Stimulated activated CD8-positive, alpha-beta memory T cell treated with anti-CD3 and anti-CD28 coated beads, Interleukin-7, amount 100 ng/mL, for 48 hours (primary cell): ENCODE measurements at regions not wholly inside any gene's neighbourhood (a gene's known extent, or its start where the extent isn't known, plus 50 kb on each side); places are given as distances from the start of the nearest gene placed in this dataset.
"Not testable (repeated sequence)": the region's sequence is repeated elsewhere in the genome, so short reads cannot be mapped to it uniquely, and the experiment has no call there.

Experiments
- DNase-seq, 2 donors: peaks; one replicate each; pipeline ENCODE4 v3.0.0-alpha.2; 2020; ENCODE audit warnings: low read depth in 1 of 2; ENCODE audit errors: extremely low read depth in 1 of 2

- DNase-seq, result no peak
These were observed 769.9 kb upstream of the SLITRK6 start for GRCh38 chr13:86569119-86569518.

- no peak for DNase-seq
These were observed 770.8 kb upstream of the SLITRK6 start for GRCh38 chr13:86569974-86570373.

DNA sequence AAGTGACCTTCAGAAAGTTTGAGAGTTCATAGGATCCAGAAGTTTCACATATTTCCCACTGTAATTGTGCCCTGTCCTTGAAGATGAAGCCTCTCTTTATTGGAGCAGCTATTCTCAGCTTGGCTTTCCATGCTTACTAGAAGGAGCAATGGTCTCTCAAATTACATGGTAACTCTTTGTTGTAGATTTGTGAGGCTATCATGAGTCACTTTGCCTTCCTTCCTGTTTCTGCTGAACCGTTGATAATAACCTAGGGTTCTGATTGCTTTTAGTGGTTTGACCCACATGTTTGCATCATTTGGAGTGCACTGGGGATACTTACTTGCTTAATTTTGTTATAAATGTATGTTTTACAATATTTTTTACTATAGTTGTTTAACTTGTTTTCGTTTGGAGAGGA, 772.9 kb upstream of the SLITRK6 start:
- DNase-seq, result no peak

- no peak for DNase-seq
These were observed 780.4 kb upstream of the SLITRK6 start for GRCh38 chr13:86579662-86580061.

- DNase-seq, result no peak
These were observed 782.5 kb upstream of the SLITRK6 start for GRCh38 chr13:86581706-86582105.

GRCh38 chr13:86584301-86584700, 785.1 kb upstream of the SLITRK6 start:
- no peak for DNase-seq

GRCh38 chr13:86585835-86586234, 786.6 kb upstream of the SLITRK6 start:
- no peak for DNase-seq

DNA sequence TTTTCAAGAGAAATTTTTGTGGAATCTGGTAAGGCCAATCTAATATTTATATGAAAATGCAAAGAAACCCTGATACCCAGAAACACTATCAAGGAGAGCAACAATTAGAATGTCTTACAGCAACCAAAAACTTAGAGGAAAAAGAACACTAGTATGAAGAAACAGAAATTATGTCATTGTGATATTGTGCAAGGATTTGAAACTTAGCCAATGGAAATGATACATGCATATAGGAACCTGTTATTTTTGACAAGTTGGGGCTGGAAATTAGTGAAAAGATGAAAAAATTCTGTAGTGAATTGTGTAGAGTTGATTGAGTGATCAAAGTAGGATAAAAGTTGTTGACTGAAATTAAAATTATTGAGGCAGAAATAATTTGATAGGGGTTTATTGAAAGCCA, 792.6 kb upstream of the SLITRK6 start:
- DNase-seq, result no peak

DNA sequence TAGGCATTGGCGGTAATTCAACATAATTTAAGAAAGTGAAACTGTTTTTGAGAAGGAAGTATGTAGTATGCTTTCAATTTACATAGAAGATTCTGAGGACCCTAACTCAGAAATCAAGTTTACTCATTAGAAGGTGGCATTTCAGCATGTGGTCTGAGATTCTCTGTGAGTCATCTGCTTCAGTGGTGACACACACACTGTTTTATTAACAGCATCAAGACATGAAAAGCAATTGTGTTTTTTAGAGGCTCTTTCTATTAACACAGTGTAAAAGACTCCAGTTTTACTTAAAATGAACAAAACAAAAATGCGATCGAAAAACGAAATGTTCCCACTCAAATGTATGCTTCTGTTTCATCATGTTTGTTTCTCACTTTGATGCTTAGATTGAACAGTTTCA, 802.1 kb upstream of the SLITRK6 start:
- DNase-seq, result no peak

DNA sequence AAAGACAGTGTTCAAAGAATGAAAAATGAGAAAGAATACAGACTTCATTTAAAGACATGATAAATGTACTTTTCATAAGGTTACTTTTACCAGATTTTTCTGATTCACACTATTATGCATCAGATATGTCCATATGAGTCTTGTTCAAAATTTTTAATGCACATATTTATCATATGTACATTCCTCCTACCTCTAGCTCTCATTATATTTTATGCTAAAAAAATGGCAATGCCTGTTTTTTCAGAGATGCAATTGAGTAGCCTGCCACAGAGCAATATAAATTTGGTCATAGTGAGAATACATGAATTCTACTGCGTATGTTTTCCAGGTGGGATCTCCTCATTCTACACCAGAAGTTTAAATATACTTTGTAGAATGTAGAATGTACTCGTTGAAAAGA, 807.0 kb upstream of the SLITRK6 start:
- no peak for DNase-seq

DNA sequence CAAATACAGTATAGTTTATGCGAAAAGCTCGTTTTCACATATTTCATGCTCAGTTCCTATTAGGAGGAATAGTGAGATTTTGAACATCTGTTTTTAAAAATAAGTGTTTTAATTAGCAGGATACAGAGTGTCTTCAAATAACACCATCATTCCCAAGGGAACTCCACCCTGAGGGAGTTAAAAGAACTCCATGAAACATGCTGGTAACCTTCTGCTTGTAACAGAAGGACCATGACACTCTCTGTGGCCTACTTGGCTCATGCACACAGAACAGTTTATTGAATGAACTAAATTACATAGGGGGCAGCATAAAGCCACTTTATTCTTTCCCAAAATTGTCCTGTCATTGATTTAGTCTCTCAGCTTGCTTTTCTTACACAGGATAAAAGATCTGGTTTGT, 809.5 kb upstream of the SLITRK6 start:
- DNase-seq, result no peak

DNA sequence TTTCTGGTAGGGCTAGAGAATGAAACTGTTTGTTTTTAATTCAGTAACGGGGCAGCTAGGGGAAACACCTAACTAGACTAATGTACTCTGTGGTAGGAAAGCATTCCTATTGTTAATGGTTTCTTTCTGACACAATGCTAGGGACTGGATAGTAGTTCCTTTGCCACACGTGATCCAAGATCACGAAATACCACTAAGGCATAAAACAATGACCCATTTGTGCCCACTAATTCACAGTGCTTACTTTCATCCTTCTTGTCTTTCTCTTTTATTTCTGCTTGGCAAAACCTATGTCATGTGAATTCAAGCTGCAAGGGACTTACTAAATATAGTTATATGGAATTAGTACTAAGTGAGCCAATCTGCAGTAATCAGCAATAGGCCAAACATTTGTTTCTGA, 834.1 kb upstream of the SLITRK6 start:
- DNase-seq, result no peak

DNA sequence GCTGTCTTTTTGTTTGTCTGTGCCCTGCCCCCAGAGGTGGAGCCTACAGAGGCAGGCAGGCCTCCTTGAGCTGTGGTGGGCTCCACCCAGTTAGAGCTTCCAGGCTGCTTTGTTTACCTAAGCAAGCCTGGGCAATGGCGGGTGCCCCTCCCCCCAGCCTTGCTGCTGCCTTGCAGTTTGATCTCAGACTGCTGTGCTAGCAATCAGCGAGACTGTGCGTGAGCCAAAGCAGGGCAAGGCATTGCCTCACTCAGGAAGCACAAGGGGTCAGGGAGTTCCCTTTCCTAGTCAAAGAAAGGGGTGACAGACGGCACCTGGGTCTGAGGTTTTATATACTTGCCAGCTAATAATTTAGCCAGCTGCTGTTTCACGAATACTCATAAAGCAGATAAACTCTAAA, 852.0 kb upstream of the SLITRK6 start:
- DNase-seq, result not testable (repeated sequence)

GRCh38 chr13:86653009-86653408, 853.8 kb upstream of the SLITRK6 start:
- DNase-seq, result no peak

DNA sequence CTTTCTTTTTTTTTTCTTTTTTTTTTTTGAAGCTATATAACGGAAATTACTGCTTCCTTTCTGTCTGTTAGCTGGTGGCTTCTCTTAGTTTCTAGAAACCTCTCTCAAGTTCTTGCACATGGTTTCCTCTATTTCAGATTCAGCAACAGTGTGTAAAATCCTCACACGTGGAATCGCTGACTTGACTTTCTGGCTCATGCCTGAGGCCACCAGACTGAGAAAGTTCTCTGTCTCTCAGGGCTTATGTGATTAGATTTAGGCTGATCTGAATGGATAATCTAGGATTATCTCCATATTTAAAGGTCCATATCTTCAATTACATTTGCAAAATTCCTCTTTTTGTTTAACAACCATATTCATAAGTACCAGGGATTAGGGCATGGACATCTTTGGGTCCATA, 856.3 kb upstream of the SLITRK6 start:
- no peak for DNase-seq

- DNase-seq, result no peak
These were observed 860.9 kb upstream of the SLITRK6 start for GRCh38 chr13:86660090-86660489.

DNA sequence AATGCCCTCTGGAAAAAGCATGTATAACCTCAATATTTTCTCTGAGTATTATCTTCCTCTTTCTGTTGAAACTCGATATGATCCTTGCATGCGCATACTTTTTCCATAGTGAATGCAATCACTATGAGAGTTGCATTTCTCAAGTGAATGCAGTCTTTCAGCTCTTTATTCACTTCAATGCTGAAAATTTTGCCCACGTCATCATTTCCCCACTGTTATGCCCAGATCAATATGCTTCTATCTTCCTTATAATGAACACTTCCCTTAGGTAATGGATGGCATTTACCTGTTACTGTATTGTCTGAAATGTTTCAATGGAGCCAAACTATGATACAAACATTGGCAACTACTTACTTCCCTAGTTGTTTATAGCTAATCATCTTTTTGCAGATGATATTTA, 866.6 kb upstream of the SLITRK6 start:
- DNase-seq, result no peak

GRCh38 chr13:86673931-86674431, 874.8 kb upstream of the SLITRK6 start:
- DNase-seq, result no peak

DNA sequence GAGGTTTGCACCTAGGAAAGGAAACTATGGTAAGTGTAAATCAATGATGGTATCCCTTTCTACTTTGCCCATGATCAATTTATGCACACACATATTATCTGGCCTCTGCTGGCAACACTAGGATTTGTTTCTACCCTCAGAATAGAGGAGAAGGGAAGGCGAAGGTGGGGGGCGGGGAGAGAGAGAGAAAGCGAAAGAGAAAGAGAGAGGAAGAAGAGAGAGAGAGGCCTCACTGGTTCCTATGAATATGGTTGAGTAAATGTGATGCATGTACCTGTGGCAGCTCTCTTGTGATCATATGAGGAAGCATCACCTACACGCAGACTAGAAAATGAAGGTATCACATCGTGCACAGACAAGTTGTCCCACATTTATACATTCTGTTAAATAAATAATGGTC, 882.0 kb upstream of the SLITRK6 start:
- DNase-seq, result no peak

DNA sequence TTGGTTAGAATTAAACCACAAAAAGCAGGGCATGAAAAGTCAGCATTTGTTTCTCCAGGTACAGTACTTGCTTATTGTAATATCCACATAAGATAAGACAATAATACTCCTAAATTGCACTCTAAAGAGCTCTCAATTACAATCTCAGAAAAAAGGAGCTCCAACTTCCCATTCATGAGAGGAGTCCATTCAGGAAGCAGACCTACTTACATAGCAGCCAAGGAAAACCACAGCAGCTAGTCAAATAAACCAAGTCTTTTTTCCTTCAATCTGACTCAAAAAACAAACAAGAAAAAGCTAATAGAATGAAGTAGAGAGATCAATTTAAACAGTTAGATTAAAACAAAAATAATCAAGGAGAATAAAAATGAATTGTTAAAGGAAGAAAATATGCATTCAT, 885.2 kb upstream of the SLITRK6 start:
- DNase-seq, result no peak

DNA sequence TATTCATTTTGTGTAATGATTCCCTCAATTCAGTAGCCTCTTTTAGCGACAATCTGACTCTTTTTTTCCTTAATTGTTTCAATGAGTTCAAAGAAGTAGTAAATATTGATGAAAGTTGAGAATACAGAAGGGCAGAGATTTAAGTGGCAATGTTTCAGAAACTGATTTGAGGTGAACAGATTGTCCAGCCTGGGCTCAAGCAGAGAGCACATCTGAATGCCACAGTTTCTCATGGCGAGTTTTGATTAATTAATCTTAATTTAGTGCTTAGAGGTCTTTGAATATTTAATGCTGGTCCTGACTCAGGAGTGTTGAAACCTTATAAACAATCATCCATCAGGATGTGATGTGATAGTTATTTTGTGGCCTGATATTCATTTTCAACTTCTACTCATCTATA, 890.7 kb upstream of the SLITRK6 start:
- DNase-seq, result no peak

DNA sequence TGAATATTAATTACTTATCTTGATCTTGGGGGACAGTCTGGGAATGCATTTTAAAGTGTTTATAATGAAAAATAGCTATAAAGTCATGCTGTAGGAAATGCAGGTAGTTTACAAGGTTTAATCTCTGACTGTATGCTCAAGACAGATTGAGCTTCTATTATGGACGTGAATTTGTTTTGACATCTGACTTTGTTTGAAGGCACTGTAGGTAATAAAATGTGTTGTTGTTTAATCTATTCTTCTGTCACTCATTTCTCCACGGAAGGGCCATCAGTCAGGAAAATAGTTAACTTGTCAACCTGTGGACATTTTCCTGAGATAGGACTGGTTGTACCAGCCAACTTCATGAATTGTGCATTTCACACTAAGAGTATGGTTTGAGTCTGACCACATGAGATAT, 893.1 kb upstream of the SLITRK6 start:
- no peak for DNase-seq

- DNase-seq, result no peak
These were observed 910.8 kb upstream of the SLITRK6 start for GRCh38 chr13:86710013-86710412.

- no peak for DNase-seq
These were observed 911.7 kb upstream of the SLITRK6 start for GRCh38 chr13:86710896-86711295.
